GM21367 (cell line): ENCODE measurements at regions not wholly inside any gene's neighbourhood (a gene's known extent, or its start where the extent isn't known, plus 50 kb on each side); places are given as distances from the start of the nearest gene placed in this dataset.

Experiments
- ATAC-seq: cut with Tn5 transposase; IDR thresholded peaks from one replicate; pipeline ENCODE4 v1.9.1; 2021; ENCODE audit not compliant: unreplicated experiment

DNA sequence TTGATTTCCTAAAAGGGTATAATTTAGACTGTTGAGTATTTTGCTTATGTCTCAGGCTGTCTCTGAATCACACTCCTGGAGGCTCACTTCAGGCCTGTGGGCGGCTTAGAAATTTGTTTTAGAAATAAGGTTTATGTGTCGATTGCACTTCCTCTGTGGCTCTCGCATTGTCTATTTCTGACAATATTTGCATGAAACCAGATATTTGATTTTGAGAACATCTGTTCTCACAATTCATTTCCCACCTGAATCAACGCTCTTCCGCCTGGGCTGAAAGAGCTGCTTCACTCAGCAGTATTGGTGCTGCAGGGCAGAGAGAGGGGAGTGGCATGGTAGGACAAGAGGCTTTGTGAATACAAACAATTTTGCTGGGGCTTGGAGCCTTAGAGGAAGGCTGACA is 262.0 kb downstream of the ADRA2A start:
- ATAC-seq, result peak; percentile 94

GRCh38 chr10:111344804-111345203 is 268.0 kb downstream of the ADRA2A start:
- ATAC-seq, result peak; percentile 80

DNA sequence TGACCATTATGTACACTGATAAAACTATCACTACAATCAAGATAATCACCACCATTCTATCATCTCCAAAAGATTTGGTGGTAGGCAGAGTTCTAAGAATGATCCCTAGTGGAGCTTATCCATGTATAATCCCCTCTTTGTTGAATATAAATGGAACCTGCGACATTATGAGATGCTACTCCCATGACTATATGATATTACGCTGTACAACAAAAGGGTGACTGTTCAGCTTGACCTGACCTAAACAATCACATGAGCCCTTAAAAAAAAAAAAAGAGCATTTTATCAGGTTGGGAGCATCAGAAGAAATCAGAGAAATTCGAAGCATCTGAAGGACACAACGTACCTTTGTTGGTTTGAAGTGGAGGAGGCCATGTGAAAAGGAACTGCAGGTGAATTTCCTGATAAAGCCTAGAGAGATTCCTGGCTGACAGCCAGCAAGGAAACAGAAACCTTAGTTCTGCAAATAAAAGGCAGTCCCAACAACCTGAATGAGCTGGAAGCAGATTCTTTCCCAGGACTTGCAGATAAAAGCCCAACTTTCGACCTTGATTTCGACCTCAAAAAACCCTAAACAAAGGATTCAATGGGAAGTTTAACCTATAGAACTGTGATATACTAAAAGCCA is 270.7 kb downstream of the ADRA2A start:
- ATAC-seq, result no peak

DNA sequence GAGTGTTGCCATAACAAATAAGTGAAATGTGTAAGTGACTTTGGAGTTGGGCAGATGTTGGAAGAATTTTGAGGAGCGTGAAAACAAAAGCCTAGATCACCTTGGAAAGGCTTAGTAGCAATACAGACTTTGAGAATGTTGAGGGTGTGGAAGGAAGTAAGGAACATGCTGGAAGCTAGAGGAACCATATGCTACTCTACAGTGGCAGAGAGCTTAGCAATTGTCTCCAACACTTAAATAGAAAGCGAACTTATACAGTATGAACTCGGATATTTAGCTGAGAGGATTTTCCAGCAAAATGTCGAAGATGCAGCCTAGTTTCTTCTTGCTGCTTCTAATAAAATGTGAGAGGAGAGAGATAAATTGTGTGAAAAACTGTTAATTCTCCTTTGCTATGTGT is 271.2 kb downstream of the ADRA2A start:
- ATAC-seq, result no peak

GRCh38 chr10:111354859-111355258 is 278.0 kb downstream of the ADRA2A start:
- no peak for ATAC-seq

DNA sequence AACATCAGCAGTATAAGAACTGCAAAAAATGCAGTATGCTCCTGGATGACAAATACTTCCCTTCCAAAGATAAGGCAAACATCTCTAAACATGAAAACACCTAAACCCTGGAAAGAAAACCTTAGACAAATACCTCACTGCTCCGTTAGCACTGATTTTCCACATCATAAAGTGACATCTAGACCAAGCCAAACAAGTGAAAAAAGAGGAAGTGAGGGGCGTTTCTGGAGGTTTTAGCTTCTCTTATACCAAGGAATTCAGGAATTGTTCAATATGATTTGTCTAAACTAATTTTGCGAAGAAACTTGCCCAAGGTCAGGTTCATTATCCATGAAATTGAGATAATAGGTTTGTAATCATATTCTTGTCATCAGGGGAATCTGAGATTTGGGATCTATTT is 279.7 kb downstream of the ADRA2A start:
- no peak for ATAC-seq

- ATAC-seq, result no peak
Observed at GRCh38 chr10:111357859-111358258, 281.0 kb downstream of the ADRA2A start.

- ATAC-seq, result peak; percentile 98
Observed at GRCh38 chr10:111360260-111360925, 283.6 kb downstream of the ADRA2A start.

DNA sequence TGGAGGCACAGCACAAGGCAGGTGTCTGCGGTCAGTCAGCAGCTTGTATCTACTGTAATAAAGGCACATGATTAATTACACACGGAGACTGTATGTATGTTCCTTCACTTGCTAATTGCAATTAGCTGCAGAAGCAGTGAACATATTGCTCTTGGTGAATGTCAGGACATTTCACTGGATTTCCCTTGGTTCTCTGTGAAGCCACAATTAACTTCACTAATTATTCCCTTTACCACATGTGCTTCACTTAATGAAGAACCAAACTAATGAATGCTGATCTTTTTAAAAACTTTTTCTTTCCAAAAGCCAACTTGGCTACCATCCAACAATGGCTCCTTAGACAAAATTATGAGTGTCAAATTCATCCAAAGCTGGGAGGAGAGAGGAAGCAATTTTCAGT is 290.7 kb downstream of the ADRA2A start:
- no peak for ATAC-seq

GRCh38 chr10:111370101-111370500 is 293.3 kb downstream of the ADRA2A start:
- no peak for ATAC-seq

GRCh38 chr10:111373696-111374095 is 296.9 kb downstream of the ADRA2A start:
- no peak for ATAC-seq

DNA sequence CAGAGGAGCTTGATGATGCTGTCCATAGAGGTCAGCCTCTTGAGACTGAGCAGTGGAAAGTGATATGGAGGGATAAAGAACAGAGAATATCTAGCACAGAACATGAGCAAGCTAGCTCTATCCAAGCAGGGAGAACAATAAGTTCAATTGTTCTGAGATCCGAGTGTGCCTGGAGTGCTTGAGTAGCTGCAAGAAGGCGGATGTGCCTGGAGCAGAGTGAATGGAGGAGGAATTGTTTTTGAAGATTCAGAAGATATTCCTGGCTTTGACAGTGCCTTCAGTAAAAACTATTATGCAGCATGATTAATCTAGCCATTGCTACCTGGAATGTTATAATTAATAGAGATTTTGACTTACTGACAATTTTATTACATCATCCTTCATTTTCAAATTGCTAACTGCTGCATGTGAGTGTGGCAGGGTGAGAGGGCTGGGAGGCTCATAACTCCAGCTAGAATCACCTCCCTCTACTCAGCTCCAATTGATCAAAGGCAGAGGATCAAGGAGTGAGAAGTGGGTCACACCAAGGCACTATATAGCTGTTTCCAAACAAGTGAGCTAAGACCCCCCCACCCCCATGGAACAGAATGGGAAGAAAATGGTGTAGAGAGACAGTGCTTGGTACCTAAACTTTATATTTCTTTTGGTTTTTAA is 302.8 kb downstream of the ADRA2A start:
- ATAC-seq, result no peak

DNA sequence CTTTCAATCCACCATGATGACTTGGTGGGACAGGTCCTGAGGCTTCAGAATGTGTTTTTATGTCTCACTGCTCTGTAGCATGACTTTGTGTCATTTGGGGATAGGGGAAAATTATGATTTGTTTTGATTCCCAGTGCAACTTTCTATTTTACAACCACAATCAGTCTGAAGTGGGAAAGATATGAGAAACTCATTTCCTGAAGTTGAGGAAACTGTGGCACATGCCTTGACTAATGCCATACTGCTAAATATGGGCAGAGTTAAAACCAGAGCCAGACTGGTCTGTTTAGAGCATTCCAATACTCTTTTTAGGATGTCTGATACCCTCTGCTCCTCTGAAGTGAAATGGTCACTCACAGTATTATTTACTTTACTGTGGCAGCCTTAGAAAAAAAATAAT is 307.7 kb downstream of the ADRA2A start:
- ATAC-seq, result no peak

DNA sequence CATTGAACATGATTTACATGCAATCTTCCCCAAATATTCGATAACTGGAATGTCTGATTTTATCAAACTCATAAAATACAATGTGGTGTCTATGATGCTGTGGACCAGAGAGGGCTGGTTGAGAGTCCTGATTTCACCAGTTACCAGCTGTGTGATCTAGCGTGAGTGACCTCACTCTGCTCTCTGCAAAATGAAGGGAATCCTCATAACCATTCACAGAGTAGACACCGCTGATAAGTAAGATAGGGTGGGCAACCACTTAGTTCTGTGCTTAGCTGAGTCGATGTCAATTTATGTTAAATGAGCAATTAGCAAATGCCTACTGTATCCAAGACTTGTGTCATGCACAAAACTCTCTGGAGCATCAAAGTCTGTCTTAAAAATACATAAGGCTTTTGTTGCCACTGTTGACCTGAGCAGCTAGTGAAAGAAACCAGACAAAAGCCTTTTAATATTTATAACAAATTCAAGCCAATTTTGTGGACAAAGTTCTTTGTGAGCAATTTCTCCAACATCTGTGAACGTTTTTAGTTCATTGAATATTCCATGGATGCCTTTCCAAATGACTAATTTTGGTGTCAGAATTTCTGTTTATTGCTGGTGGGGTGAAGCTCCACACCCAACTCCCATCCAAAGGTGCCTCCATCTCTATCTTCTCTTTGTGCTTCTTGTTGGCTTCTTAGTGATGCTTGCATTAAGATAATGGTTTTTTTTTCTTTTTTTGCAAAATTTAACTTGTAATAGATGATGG is 314.2 kb downstream of the ADRA2A start:
- ATAC-seq, result no peak

DNA sequence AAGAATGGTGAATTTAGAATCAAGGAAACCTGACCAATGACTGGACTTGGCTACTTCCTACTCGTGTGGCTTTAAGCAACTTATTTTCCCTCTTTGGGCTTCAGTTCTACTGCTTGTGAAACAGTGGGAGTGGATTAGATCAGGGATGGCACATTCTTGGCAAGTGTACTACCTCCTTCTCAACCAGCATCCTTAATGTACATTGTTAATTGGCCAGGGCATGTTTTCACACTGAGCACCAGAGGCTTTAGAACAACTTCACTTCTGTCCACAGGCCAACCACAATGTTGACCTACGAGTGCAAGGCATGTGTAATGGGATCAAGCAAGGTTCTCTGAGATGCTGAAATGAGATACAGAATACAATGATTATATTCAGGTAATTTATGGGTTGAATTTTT is 315.3 kb downstream of the ADRA2A start:
- no peak for ATAC-seq

- no peak for ATAC-seq
Observed at GRCh38 chr10:111392910-111393309, 316.1 kb downstream of the ADRA2A start.

DNA sequence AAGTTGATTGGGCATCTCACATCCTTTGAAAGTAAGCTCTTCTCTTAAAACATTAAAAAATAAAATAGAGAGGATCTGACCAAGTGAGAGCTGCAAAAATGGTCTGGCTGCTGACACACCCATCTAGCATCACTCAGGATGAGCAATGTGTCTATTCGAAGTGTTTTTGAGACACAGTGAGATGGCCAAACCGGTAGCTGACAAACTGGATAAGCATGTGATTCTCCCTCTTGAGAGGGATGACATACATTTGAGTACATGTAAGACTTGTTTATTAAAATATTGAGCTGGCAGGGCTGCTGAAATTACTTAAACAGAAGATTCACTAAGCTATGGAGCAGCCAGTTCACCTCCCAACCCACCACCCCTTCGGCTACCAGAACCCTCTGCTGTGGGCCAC is 333.9 kb downstream of the ADRA2A start:
- no peak for ATAC-seq

DNA sequence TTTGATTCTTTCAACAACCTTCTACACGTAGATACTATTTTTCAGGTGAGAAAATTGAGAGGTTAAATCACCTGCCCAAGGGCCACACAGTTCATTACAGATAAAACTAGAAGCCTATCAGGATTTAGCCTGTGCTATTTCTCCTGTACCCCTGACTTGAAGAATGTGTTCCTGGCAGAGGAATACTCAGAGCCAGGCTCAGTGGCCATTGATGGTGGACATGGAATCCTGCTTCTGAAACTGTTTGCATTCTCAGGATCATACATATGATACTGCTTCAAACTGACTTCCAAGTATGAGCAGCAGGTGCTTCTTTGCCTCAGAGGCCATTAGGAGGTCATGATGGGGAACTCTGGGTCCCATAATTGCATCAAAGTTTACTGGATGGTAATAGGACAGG is 348.6 kb downstream of the ADRA2A start:
- no peak for ATAC-seq

- ATAC-seq, result no peak
Observed at GRCh38 chr10:111429288-111430028, 352.6 kb downstream of the ADRA2A start.

GRCh38 chr10:111430070-111430469 is 353.2 kb downstream of the ADRA2A start:
- no peak for ATAC-seq

DNA sequence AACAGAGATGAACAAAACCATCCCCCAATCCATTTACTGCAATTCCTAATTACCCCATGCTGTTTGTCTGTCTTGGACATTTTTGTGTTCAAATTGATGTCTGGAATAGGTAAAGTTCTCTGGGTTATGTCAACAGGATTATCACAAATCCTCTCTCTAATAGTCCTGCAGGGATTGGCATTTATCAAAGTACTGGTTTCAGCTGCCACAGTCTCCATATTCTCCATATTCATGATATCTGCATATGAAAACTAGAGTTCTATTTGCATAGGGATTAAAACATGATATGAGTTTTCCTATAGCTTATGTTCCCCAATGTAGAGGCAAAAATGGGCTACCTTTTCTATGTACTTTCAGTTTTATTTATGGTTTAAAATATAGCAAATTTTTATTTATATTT is 355.8 kb downstream of the ADRA2A start:
- ATAC-seq, result no peak
